Gastrocnemius medialis (tissue), 4 donors: ENCODE measurements at regions not wholly inside any gene's neighbourhood (a gene's known extent, or its start where the extent isn't known, plus 50 kb on each side); places are given as distances from the start of the nearest gene placed in this dataset.

ENCODE experiments used
- ATAC-seq, 2 donors: fragments of 150-250 bp; one replicate each; pipeline ENCODE4 v1.9.1; 2016
- DNase-seq, 2 donors: peaks; one replicate each; pipeline ENCODE4 v3.0.0-alpha.2; 2019
- H3K27ac ChIP-seq, 4 donors: fragments of 200-600 bp; sonication (generic); 1 replicate in 1 of 4; 2 replicates in 3 of 4; pipeline ENCODE4 v1.5.1; 2016 to 2018; ENCODE audit warnings: mild to moderate bottlenecking in 2 of 4, moderate library complexity in 1 of 4
- H3K27me3 ChIP-seq, 3 donors: fragments of 200-600 bp; sonication (generic) in 2 of 3; 1 replicate in 1 of 3; 2 replicates in 2 of 3; pipeline versions ENCODE4 v1.5.1 to v1.6.0; 2016 to 2019; ENCODE audit warnings: mild to moderate bottlenecking in 1 of 3, moderate library complexity in 1 of 3
- H3K36me3 ChIP-seq, 2 donors: fragments of 200-600 bp; sonication (generic) in 1 of 2; one replicate each; pipeline ENCODE4 v1.5.1; 2017 to 2018
- H3K4me1 ChIP-seq, 2 donors: fragments of 200-600 bp; sonication (generic) in 1 of 2; one replicate each; pipeline ENCODE4 v1.5.1; 2016 to 2017; ENCODE audit warnings: mild to moderate bottlenecking in 2 of 2
- H3K4me3 ChIP-seq, 4 donors: fragments of 200-600 bp; sonication (generic) in 3 of 4; 1 replicate in 1 of 4; 2 replicates in 3 of 4; pipeline ENCODE4 v1.5.1; 2016 to 2019; ENCODE audit warnings: mild to moderate bottlenecking in 2 of 4
- H3K9me3 ChIP-seq, 3 donors: fragments of 200-600 bp; sonication (generic) in 2 of 3; 1 replicate in 1 of 3; 2 replicates in 2 of 3; pipeline ENCODE4 v1.5.1; 2016 to 2019
- POLR2A ChIP-seq, 2 donors: fragments of 450-650 bp; IDR thresholded peaks; one replicate each; pipeline ENCODE4 v1.6.1; 2017; ENCODE audit warnings: antibody characterized with exemption in 2 of 2, mild to moderate bottlenecking in 2 of 2, moderate library complexity in 2 of 2
- in situ Hi-C, 4 donors: fragments of 200-750 bp; cut with MboI; loops; one replicate each; pipeline versions ENCODE4 v1.15.0 to v1.8.0; 2017; ENCODE audit warnings: low sequenced_read_pairs in 4 of 4
- intact Hi-C: fragments of 100-400 bp; cut with DNase I; formaldehyde crosslinking; loops from one replicate; pipeline ENCODE4 v1.15.1; 2023; ENCODE audit warnings: low total_unique reads
- TF ChIP-seq, protein P1 (sequence below), 5 experiments: fragments of 450-650 bp in 3 of 5; fragments of 200-600 bp in 2 of 5; sonication (generic) in 2 of 5; IDR thresholded peaks in 4 of 5; conservative IDR thresholded peaks in 1 of 5; 1 replicate in 4 of 5; 2 replicates in 1 of 5; pipeline ENCODE4 v1.5.1; 2016 to 2019; ENCODE audit warnings: antibody characterized with exemption in 5 of 5, mild to moderate bottlenecking in 3 of 5, moderate library complexity in 3 of 5

DNA sequence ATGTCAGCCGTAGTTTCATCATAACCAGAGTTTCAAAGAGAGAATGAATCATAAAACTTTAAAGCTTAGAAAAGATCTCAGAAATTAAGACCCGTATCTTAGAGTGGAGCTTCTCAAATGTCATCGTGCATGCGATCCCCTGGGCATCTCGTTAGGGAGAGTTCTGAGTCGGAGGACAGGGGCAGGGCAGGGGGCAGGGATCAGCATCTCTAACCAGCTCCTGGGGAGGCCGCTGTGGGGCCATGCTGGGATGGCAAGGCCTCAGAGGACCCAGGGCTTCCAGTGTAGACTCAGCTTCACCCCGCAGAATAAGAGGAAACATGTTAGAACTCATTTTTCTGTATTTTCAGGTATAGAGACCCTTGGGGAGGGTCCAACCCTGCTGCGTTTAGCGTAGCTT is 72.0 kb upstream of the AFDN start:
- Histone ChIP-seq H3K36me3 (no peaks in the 10 kb centered on the region), H3K27ac (no peak overlapping the region), H3K27me3 (no peaks in the 10 kb centered on the region), H3K4me1 (peaks cover 7 to 12% of the 10 kb centered on the region in 2 donors), H3K4me3 (no peak overlapping the region), H3K9me3 (no peaks in the 10 kb centered on the region)
- intact Hi-C loops, result loop anchor here (5.0 kb wide), 1 partner anchor 153 kb away; no protein-coding TSS in a partner anchor
- TF ChIP-seq POLR2A (IDR thresholded peaks at IDR 0.05), result no peak
- TF ChIP-seq, protein P1, sequence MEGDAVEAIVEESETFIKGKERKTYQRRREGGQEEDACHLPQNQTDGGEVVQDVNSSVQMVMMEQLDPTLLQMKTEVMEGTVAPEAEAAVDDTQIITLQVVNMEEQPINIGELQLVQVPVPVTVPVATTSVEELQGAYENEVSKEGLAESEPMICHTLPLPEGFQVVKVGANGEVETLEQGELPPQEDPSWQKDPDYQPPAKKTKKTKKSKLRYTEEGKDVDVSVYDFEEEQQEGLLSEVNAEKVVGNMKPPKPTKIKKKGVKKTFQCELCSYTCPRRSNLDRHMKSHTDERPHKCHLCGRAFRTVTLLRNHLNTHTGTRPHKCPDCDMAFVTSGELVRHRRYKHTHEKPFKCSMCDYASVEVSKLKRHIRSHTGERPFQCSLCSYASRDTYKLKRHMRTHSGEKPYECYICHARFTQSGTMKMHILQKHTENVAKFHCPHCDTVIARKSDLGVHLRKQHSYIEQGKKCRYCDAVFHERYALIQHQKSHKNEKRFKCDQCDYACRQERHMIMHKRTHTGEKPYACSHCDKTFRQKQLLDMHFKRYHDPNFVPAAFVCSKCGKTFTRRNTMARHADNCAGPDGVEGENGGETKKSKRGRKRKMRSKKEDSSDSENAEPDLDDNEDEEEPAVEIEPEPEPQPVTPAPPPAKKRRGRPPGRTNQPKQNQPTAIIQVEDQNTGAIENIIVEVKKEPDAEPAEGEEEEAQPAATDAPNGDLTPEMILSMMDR (IDR thresholded peaks at IDR 0.05 in 4 of 5, conservative IDR thresholded peaks at IDR 0.05 in 1 of 5), result no peak
- DNase-seq (no peak), ATAC-seq (no peak)
- in situ Hi-C loops, result no loop called here

DNA sequence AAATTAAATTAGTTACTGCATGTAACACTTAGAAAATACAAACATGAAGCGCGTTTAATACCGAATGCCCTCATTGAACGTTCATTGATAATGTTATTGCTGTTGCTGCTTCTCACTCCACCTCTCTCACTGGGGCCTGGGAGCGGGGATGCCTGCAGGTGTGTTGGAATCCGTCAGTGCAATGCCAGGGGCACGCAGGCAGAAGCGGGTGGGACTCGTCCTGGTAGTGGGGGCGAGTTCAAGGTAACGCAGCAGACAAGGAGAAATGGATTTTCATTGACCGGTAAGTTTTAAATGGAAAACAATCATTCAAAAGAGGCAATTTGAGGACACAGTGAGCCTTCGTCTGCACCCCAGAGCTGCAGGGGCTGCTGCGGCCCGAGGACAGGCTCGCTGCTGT is 71.2 kb upstream of the AFDN start:
- in situ Hi-C loops (no loop called here), intact Hi-C loops (no loop called here)
- TF ChIP-seq, protein P1 (IDR thresholded peaks at IDR 0.05 in 4 of 5, conservative IDR thresholded peaks at IDR 0.05 in 1 of 5), result no peak
- TF ChIP-seq POLR2A (IDR thresholded peaks at IDR 0.05), result no peak
- DNase-seq (no peak), ATAC-seq (no peak)
- H3K4me1 ChIP-seq, result peaks cover 5 to 12% of the 10 kb centered on the region in 2 donors
- no peak overlapping the region for H3K4me3 ChIP-seq
- no peaks in the 10 kb centered on the region for H3K27me3 ChIP-seq
- H3K27ac ChIP-seq, result no peak overlapping the region
- no peaks in the 10 kb centered on the region for H3K9me3 ChIP-seq
- H3K36me3 ChIP-seq, result no peaks in the 10 kb centered on the region

DNA sequence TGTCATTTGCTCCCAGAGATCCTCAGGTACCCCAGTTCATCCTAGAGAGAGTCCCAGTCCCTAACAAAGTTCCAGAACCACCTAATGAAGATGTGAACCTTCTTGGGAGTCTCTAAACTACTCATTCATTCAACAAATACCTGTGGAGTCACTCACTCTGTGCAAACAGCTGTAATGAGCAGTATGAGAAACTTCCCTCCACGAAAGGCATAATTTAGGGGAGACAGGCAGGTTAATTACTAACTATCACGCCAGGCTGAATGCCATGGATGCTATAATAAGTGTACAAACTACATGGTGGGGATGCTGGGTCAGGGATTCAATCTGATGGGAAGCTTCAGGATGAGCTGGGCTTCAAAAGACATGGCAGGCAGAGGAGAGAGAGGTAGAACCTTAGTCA is 70.1 kb upstream of the AFDN start:
- H3K9me3 ChIP-seq, result no peaks in the 10 kb centered on the region
- no peak for DNase-seq
- in situ Hi-C loops (no loop called here), intact Hi-C loops (no loop called here)
- H3K27me3 ChIP-seq, result no peaks in the 10 kb centered on the region
- no peaks in the 10 kb centered on the region for H3K36me3 ChIP-seq
- no peak overlapping the region for H3K27ac ChIP-seq
- TF ChIP-seq, protein P1 (IDR thresholded peaks at IDR 0.05 in 4 of 5, conservative IDR thresholded peaks at IDR 0.05 in 1 of 5), result no peak
- ATAC-seq, result no peak
- no peak overlapping the region for H3K4me3 ChIP-seq
- H3K4me1 ChIP-seq, result peaks cover 5 to 9% of the 10 kb centered on the region in 2 donors

DNA sequence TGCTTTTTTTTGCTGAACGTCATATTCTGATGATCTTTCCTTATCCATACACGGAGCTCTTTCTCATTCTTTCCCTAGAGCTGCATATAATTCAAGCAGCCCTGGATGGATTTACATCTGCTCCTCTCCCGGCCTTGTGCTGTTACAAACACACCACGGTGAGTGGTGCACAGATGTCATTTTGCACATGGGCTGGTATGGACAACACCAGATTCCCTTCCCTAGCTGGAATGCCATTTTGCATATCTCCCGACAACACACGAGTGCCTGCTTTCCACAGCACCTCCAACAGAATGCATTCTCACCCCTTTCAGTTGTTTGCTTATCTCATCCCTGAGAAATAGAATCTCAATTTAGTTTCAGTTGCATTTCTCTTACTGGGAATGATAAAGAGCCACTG is 69.5 kb upstream of the AFDN start:
- Histone ChIP-seq H3K36me3 (no peaks in the 10 kb centered on the region), H3K9me3 (no peaks in the 10 kb centered on the region), H3K27me3 (no peaks in the 10 kb centered on the region), H3K4me1 (peaks cover 7 to 12% of the 10 kb centered on the region in 2 donors), H3K27ac (no peak overlapping the region), H3K4me3 (no peak overlapping the region)
- DNase-seq, result no peak
- in situ Hi-C loops (no loop called here), intact Hi-C loops (no loop called here)
- TF ChIP-seq, protein P1 (IDR thresholded peaks at IDR 0.05 in 4 of 5, conservative IDR thresholded peaks at IDR 0.05 in 1 of 5), result no peak
- no peak for TF ChIP-seq POLR2A (IDR thresholded peaks at IDR 0.05)
- no peak for ATAC-seq

DNA sequence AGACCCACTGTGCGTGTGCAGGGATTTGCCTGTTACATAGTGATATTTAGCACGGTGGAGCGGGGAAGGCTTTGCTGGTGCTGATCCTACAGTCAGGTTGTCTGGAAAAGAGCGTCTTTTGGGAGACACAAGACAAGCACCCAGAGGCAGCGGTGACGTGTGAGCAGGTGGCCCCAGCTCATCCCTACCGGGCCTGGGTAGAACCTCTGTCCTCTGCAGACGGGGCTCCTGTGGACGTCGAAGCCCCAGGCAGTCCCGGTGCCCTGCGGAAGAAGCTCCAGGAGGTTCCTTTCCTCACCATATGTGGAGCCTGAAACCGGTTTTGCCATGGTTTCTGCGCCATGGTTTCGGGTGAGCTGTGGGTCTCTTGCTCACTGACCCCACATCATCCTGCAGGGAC is 68.9 kb upstream of the AFDN start:
- no peaks in the 10 kb centered on the region for H3K9me3 ChIP-seq
- H3K36me3 ChIP-seq, result no peaks in the 10 kb centered on the region
- no peak overlapping the region for H3K4me3 ChIP-seq
- no peak overlapping the region for H3K27ac ChIP-seq
- ATAC-seq (no peak), DNase-seq (no peak)
- TF ChIP-seq, protein P1 (IDR thresholded peaks at IDR 0.05 in 4 of 5, conservative IDR thresholded peaks at IDR 0.05 in 1 of 5), result no peak
- TF ChIP-seq POLR2A (IDR thresholded peaks at IDR 0.05), result no peak
- no peaks in the 10 kb centered on the region for H3K27me3 ChIP-seq
- intact Hi-C loops, result no loop called here
- in situ Hi-C loops, result no loop called here
- H3K4me1 ChIP-seq, result peaks cover 7 to 12% of the 10 kb centered on the region in 2 donors
